ENCODE measurements at regions not wholly inside any gene's neighbourhood (a gene's known extent, or its start where the extent isn't known, plus 50 kb on each side); places are given as distances from the start of the nearest gene placed in this dataset.

DNA sequence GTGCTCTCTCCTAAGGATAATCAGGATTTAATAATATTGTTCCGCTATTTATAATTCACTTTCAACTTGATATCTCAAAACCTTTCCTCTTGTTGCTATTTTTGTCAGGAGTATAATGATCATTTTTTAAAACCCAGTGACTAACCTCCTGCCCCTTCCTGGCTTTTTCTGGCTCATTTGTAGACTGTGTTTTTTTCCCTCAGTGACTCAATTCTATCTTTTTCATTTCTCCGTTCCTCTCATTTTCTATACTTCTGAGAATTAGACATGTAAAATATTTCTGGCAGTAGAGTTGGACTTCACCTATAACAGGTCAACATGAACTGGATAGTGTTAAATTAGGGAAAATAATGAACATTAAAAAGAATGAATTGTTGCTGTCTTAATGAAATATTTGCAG is 490.7 kb downstream of the EDEM1 start:
- TF ChIP-seq, protein P1, sequence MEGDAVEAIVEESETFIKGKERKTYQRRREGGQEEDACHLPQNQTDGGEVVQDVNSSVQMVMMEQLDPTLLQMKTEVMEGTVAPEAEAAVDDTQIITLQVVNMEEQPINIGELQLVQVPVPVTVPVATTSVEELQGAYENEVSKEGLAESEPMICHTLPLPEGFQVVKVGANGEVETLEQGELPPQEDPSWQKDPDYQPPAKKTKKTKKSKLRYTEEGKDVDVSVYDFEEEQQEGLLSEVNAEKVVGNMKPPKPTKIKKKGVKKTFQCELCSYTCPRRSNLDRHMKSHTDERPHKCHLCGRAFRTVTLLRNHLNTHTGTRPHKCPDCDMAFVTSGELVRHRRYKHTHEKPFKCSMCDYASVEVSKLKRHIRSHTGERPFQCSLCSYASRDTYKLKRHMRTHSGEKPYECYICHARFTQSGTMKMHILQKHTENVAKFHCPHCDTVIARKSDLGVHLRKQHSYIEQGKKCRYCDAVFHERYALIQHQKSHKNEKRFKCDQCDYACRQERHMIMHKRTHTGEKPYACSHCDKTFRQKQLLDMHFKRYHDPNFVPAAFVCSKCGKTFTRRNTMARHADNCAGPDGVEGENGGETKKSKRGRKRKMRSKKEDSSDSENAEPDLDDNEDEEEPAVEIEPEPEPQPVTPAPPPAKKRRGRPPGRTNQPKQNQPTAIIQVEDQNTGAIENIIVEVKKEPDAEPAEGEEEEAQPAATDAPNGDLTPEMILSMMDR (IDR thresholded peaks at IDR 0.05; ENCODE audit: low read length, missing control alignments), result no peak
- H3K4me3 ChIP-seq (replicated peaks; ENCODE audit: low read depth, low read length), result no peak overlapping the region
- DNase-seq (ENCODE audit: low read depth), result no peak

DNA sequence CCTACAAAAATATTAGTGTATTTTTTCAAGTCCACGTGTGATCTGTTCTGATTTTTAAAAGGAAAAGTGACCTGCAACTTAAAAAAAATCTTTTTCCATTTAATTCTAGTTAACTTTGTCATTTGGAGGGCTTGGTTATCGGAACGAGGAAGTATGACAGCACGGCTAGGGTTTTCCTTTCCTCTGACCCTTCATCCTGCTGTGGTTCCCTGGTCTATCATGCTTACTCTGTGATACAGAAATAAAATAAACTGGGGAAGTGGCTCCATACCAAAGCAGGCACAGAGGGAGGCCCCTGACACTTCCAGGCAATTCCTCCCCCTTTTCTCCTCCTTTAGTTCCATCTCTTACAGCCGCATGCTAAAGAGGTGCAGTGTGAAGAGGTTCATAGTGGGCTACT is 491.3 kb downstream of the EDEM1 start:
- TF ChIP-seq, protein P1 (IDR thresholded peaks at IDR 0.05; ENCODE audit: low read length, missing control alignments), result no peak
- no peak overlapping the region for H3K4me3 ChIP-seq (replicated peaks; ENCODE audit: low read depth, low read length)
- DNase-seq (ENCODE audit: low read depth), result no peak

DNA sequence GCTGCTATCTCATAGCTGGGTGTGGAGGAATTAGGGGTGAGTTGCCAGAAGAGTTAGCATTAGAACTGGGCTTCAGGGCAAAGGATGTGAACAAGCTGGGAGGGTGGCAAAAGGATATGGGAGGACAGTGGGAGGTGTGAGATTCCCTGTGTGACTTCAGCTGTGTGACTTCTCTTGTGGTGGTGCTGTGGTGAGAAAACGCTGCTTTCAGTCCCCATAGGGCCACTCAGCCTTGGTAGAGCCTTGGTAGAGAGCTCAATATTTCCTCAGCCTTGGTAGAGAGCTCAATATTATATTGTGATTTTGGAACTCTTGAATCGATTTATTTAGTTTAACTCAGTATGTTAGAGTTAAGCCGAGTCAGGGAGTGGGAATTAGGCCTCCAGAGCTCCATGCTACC is 499.7 kb downstream of the EDEM1 start:
- TF ChIP-seq, protein P1 (IDR thresholded peaks at IDR 0.05; ENCODE audit: low read length, missing control alignments), result no peak
- DNase-seq (ENCODE audit: low read depth), result no peak
- H3K4me3 ChIP-seq (replicated peaks; ENCODE audit: low read depth, low read length), result no peak overlapping the region

DNA sequence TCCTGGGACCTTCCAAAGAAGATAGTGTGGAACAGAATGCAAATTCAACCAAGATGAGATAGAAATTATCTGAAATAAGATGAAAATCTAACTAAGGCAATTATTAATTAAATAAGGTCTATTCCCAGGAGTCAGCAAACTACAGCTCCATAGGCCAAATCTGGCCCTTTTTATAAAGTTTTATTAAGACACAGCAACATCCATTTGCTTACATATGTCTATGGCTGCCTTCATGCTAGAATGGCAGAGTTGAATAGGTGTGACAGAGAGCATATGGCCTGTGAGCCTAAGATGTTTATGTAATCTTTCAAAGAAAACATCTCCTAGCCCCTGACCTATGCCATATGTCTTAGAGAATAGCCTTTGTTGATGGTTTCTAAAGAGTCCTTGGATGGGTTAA is 503.0 kb downstream of the EDEM1 start:
- no peak for DNase-seq (ENCODE audit: low read depth)
- TF ChIP-seq, protein P1 (IDR thresholded peaks at IDR 0.05; ENCODE audit: low read length, missing control alignments), result no peak
- no peak overlapping the region for H3K4me3 ChIP-seq (replicated peaks; ENCODE audit: low read depth, low read length)

DNA sequence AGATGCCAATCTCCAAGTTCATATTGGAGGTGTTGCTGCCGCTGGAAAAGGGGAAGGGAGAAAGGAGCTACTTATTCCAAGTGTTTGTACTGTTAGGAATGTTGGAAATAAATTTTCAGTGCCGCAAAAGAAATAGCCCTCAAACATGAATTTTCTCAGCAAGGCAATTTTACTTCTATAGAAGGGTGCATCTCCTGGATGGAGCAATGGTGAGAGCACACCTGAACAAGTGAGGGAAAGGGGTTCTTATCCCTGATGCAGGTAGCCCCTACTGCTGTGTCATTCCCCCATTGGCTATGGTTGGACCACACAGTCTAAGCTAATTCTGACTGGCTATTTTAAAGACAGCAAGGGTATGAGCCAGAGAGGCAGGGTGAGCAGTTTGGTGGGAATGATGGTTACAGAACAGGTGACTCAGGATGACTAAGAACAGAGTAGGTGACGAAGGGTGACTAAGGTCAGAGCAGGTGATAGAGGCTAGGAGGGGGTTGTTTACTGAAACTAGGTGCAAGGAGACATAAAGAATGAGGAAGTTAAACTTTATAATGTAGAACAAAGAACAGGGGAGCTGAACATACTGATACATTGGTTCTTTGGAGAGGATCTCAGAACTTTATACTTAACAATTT is 503.5 kb downstream of the EDEM1 start:
- TF ChIP-seq, protein P1 (IDR thresholded peaks at IDR 0.05; ENCODE audit: low read length, missing control alignments), result no peak
- no peak overlapping the region for H3K4me3 ChIP-seq (replicated peaks; ENCODE audit: low read depth, low read length)
- no peak for DNase-seq (ENCODE audit: low read depth)

DNA sequence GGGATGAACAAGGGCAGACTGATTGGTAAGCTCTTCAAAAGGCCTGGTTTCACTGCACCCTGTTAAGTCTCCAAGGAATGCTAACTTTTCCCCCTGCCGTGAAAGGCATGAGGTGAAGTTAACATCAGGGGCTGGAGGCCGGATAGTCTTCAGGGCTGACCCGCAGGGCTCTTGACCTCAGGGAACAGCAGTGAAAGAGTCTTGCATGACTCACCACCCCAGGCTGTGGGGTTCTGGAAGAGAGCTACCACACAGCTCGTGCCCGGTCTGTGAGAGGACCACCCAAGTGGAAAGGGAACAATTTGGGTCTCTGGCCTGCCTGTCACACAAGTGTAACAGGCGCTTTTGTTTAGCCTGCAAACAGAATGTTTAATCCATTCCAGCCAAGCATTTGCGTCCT is 504.9 kb downstream of the EDEM1 start:
- no peak overlapping the region for H3K4me3 ChIP-seq (replicated peaks; ENCODE audit: low read depth, low read length)
- DNase-seq (ENCODE audit: low read depth), result no peak
- TF ChIP-seq, protein P1 (IDR thresholded peaks at IDR 0.05; ENCODE audit: low read length, missing control alignments), result no peak

DNA sequence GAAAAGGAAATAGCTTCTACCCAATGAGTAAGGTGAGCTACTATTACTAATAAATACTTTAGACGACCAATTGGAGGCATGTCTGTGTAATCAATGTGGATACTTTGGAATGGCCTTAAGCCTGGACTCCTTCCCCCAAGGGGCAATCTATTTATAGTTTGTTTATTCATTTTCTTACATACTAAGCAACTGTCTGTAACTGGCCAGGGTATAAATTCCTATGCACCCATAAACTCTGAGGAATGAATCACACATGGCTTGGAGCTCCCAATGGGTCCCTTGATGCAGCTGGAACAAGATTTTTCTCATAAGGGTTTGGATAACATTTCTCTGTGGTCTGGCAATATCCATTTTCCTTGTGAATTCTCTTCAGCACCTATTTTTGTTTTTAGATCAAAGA is 506.8 kb downstream of the EDEM1 start:
- TF ChIP-seq, protein P1 (IDR thresholded peaks at IDR 0.05; ENCODE audit: low read length, missing control alignments), result no peak
- no peak for DNase-seq (ENCODE audit: low read depth)
- H3K4me3 ChIP-seq (replicated peaks; ENCODE audit: low read depth, low read length), result no peak overlapping the region
